NCI-H2171 treated with DMSO at 0.1 percent for 48 hours (cell line): ENCODE measurements at regions not wholly inside any gene's neighbourhood (a gene's known extent, or its start where the extent isn't known, plus 50 kb on each side); places are given as distances from the start of the nearest gene placed in this dataset.

Experiments
- DNase-seq: peaks from one replicate; lab custom pipeline; 2025; lab: John Stamatoyannopoulos, UW

DNA sequence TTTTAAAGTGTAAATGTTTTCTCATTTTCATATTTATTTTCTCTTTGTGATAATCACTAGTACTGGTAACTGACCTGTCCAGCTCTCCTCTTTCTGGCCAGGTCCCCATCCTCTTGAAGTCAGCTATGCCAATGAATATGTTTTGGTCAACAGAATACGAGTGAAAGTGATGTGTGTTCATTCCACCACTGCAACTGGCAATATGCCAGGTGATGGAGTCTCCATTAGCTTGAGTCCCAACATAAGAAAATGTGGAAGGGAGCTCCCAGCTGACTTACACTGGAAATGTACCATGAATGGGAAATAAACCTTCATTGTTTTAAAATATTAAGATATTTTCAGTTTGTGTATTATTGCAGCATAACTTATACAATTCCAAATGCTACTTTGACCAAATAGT, 75.8 kb downstream of the CCDC34 start:
- no peak for DNase-seq

DNA sequence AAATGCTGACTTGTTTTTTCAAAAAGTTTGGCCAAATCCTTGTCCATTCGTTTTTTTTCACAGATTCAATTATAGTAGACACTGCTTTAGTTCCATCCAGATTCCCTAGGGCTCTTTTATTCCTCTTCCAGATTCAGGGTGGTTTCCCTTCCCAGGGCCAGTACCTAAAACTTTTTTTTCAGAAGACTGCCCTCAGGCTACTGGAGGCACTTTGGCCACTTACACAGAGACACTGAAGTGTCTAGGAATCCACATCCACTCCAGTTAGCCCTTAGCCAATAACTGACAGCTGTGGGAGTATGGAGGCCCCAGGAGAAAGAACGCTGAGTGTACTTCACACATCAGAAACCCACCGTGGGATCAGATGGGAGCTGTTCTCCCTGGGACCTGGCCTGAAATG, 77.3 kb downstream of the CCDC34 start:
- DNase-seq = no peak

DNA sequence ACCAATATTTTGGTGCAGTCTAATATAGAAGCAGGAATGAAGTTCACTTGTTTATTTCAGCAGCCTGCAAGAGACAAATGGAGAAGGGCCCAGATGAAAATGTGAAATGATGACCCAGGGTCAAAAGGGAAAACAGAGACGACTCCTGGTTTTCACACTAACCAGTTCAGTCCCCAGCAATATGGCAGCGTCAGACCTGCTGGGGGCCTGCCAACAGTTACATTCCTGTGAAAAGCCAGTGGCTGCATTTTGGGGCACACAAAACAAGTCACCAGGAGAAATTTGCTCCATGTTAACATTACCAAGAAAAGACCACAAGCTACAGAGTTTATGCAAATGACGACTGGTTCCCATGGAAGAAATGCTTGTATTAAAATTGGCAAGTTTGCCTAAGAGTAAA, 80.2 kb downstream of the CCDC34 start:
- no peak for DNase-seq

DNA sequence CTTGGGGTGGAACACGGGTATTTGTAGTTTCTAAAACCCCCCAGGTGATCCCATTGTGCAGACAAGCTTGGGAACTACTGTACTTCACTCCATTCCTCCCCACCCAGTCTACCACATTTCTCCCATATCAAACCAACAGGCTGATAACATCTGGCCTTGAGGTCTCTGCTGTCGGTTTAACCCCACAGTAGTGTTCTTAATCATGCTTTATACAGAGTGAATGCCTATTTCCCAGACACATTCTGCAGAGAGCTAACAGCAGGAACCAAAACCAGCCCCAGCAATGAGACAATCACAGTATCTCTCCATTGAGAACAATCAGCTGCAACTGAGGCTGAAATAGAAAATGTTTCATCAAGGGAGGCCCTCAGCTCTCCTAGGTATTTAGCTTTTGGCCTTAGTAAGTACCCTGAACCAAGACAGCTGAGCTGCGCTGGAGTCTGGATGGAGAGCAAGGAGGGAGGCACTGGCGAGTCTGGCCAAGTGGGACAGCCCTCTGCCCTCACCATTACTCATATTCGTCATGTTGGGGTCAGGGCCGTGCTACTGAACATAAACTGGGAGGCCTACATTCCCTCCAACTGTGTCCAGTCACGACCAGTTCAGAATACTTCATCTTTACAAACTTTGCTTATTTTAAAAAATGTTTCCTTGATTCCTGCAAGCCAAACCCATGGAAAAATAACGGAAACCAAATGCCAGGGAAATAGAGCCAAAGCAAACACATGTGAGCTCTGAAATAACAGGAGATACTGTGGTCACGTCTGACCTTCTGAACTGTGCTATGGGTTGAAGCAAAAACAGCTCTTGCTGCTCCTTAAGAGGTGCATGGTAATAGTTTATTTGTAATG, 81.0 kb downstream of the CCDC34 start:
- no peak for DNase-seq

DNA sequence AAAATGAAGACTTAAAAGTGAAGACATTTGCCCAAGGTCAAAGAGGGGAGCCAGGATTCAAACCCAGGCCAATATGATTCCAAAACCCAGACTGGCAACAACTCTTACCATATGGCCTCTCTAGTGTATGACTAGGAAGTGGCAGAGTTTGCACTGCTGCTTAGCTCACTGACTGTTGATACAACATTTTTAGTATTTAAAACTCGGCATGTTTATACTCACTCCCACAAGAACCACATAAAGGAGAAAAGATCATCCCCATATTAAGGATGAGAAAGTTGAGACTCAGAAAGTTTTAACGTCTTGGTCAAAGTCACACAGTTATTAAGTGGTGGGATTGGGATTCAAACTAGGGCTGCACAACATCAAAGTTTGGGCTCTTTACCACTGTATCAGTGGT, 81.7 kb downstream of the CCDC34 start:
- no peak for DNase-seq

DNA sequence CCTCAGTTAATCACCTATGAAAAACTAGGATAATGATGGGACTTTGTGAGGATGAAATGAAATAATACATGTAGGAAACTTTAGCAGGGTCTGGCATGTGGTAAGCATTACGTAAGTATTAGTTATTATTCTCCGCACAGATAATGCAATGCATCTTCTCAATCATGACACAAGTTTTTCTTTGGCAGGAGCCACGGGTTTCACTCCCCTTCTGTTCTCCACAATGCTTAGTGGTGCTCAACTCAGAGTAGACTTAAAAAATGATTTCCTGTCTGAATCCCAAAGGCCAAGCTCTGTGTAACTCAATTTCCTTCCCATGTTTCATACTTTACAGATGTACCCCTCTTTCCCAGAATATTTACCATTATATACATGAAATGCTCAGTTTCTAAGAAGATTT, 82.9 kb downstream of the CCDC34 start:
- DNase-seq = no peak

DNA sequence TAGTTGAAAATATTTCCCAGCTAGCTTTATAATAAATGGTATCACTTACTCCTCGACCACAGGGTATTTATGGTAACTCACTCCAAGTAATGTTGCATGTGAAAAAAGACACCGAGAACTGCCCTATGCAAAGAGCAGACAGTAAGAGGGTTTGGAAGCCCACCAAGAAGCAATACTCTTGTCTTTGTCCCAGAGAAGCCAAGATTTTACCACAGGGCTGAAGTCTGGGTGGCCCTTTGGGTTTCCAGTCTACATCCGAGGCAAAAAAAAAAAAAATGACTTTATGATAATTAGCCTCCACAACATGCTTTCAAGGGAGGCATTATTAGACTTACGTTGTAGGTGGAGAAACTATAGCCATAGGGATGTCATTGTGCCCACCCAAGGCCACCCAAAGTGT, 83.6 kb downstream of the CCDC34 start:
- DNase-seq = no peak

DNA sequence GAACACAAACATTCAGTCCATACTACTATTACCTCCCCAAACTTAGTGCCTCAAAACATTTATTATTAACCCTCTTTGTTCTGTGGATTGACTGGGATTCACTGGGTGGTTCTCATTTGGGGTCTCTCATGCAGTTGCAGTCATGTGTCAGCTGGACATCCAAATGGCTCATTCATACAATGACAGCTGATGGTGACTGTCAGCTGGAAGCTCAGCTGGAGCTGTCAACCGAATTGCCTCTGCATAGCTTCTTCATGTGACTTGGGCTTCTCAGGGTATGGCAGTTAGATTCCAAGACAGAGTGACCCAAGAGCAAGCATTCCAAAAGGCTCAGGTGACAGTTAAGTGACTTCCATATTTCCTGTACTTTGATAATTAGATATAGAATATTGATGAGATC, 85.2 kb downstream of the CCDC34 start:
- DNase-seq = no peak

DNA sequence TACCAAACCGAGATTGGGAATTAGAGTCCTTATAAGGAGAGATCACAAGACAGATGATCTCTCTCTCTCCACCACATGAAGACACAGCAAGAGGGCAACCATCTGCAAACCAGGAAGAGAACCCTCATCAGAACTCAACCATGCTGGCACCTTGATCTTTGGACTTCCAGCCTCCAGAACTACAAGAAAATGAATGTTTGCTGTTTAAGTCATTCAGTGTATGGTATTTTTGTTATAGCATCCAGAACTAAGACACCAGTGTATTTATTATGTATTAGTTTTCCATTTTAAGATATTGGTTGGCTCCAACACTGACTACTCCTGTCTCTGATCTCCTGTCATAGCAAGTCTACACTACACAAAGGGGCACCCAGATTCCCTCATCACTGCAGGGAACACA, 86.9 kb downstream of the CCDC34 start:
- no peak for DNase-seq

DNA sequence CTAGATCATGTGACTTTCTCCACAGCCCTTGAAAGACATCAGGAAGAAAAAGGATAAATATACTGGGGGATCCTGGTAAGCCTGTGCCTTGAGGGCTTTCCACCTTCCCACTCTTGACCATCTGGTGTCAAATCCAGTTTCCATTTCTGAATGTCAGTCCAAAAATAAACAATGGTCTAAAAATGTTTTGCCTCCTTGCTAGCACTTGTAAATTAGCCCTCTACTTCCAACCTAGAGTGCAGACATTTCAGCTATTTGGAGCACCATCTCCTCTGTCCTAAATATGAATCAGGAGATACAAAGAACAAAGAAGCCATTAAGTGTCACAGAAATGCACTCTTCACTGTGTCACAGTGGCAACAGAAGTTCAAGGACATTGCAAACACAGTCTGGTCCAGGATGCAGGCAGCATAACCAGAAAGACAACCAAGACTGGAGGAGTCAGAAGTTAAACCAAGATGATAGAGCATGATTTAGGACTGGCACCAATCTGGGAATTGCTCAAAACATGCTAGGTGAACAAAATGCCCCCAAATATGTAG, 88.1 kb downstream of the CCDC34 start:
- DNase-seq = no peak

DNA sequence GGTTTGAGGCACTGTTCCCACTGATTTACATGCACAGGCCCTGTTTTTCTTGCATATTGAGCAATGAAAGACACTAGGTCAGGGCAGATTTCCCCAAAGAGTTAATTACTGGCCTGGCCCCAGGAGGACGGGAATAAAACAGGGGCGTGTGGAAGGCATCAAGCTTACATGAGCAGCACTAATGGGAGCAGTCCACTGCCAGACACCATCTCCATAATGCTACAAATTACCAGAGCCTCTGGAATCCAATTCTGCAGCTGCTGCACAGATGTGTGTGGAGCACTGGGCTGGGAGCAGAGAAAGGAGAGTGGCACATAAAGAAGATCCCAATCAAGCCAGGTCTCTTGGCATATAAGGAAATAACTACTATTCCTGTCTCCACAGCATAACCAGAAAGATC, 96.9 kb downstream of the CCDC34 start:
- no peak for DNase-seq

DNA sequence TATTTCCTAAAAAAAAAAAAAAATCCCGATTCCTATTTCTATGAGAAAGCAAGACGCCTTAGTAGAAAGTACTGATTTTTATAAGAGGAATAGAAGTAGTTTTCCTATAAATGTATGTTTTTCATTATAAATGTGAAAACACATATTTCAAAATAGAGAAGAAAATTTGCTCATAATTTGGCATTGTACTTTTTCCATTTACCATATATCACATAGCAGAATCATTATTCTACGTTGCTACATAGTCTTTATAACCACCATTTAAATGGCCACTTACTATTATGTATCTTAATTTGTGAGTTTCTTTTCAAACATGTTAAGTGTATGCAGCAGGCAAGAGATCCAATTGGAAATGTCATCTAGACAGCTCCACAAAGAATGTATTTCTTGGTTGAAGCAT, 99.0 kb downstream of the CCDC34 start:
- no peak for DNase-seq

DNA sequence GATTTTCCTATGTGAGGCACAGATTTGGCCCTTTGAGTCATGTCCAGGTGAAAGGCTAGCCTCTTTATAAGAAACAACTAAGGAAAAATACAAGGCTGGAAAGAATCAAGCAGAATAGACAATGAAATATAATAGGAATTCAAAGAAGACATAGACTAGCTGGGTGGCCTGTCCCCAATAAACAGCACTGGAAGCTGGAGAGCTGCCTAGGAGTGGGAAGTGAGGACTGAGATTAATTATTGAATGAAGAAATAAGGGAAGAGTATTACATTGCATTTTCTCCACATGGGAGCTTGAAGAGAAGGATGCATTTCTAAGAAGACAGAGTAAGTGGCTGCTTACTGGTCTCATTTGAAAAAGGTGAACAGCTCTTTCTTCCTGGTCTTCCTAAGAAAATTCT, 100.0 kb downstream of the CCDC34 start:
- no peak for DNase-seq

DNA sequence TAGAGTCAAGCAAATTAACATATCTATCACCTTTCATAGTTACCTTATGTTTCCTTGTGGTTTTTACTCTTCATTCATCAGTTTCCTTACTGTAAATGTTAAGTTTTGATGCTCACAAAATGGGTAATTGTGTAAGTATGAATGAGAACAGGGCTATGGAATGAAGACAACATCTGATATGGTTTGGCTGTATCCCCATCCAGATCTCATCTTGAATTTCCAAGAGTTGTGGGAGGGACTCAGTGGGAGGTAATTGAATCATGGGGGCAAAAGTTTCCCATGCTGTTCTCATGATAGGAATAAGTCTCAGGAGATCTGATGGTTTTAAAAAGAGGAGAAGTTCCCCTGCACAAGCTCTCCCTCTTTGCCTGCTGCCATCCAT, 107.6 kb downstream of the CCDC34 start:
- no peak for DNase-seq

DNA sequence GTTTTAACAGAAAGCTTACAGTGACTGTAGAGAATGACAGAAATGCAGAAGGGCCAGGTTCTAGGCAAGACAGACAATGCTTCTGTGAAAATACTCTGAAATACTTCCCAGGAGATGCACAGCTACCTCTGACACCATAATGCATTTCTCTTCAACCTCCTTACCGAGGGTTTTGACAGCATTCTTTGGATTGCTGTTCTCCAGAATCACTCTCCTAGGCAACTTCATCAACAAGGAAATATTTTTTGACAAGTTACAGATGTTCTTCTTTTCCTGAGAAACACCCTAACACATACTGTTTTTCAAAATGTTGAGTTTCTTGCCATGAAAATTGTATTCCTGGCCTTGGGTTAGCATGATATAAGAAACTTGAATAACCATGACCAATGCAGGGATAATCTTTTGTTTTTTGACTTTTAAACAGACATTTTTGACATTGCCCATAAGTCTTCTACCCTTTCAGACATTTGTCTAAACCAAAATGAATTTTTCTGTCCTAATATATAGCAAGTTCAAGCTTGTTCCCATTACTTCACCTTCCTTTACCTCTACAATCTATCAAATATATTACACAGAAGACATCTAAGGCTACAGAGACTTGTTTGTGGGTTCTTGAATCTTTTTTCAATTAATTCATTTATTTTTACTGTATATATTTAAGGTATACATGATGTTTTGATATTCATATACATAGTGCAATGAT, 108.1 kb downstream of the CCDC34 start:
- DNase-seq = no peak

DNA sequence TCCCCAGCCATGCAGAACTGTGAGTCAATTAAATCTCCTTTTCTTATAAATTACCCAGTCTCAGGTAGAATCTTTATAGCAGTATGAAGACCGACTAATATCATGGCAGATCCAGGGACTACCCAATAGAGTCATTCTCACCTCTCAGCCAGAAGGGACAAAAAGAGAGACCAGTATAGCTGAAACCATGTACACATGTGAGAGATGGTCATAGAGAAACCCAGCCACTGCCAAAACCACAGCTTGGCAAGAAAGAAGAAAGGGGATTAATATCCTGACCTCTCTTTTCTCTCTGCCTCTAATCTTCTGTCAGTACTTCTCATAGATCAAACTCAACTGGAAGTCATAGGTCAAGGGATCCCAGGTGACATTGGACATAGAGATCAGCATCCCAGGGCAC, 109.8 kb downstream of the CCDC34 start:
- no peak for DNase-seq

DNA sequence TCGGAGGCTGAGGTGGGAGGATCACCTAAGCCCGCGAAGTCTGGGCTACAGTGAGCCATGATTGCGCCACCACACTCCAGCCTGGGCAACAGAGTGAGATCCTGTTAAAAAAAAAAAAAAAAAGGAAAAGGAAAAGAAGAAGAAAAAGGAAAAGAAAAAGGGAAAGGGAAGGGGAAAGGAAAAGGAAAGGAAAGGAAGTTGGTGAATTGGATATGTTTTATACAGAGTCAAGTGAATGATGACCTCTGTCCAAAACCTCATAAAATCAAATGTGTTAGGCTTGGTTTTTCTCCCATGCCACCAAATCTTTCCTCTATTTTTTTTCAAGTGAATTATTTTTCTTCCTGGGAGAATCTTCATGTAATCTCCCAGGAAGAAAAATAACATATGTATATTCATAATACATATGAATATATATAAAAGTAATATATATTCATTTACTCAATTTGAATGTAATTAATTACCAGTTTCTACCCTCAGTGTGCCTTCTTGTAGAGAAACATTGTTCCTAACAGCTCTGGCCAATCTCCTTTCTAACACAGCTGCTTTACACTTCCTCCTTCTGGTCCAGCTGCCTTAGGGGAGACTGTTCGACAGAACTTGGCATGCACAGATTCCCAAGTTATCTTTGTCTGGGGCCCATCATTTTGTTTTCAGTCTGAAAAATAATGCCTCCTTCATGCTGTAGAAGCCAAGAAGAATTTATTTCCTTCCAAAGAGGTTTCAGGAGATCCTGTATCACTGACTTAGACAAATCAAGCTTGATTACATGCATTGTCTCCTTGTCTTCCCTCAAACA, 111.9 kb downstream of the CCDC34 start:
- DNase-seq = no peak

DNA sequence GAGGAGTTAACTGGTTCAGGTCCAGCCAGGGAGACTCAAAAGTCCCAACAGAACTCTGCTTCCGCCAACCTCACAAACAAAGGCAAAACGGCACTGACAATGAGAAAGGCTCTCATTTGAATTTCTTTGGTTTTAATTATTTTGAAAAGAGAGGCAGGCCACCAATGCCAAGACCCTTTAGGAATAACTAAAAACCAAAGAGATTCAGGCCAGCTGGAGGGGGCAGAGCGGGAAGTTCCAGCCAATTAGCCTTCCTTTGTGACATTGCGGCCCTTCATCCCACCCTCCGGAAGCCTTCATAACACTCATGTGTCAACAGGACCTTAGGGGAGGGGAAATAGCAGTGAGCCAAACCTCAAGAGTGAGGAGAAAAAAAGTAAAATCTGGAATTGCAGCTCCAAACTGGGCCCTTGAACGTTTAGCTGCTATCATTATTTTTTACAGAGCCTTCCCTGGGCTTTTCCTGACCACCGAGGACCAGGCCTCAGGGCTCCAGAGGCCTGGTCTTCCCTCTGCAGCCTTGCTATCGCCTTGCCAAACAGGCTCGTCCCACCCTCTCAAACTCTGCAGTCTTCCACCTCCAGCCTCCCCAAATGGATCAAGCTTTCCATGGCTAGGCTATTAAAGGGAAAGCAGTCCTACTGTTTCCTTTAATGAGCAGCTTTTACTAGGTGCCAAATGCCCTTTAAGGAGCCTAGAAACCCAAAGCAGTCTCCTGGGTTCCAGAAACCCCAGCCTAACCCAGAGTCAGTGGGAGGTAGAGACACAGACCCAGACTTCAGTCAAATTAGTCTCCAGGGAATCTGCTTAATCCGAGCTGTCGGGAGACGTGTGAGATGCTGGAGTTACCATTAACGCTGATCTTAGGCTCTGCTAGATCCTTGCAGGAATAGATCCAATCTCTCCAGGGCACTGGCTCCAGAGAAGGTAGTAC, 114.2 kb downstream of the CCDC34 start:
- no peak for DNase-seq

DNA sequence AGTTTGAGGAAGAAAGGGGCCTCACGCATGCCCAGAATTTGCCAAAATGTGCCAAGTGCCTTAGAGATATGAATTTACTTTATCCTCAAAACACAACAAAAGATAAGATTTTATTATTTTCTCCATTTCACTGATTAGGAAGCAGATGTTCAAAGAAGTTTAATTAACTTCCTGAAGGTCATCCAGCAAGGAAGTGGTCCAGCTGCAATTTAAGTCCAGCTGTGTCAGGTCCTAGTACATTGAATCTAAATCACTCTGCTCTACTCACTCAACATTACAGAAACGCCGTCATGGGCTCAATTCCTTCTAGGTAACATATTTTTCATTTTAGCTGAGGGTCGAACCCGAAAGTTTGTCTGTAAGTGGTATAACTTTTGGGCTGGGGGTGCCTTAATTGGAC, 115.4 kb downstream of the CCDC34 start:
- no peak for DNase-seq

DNA sequence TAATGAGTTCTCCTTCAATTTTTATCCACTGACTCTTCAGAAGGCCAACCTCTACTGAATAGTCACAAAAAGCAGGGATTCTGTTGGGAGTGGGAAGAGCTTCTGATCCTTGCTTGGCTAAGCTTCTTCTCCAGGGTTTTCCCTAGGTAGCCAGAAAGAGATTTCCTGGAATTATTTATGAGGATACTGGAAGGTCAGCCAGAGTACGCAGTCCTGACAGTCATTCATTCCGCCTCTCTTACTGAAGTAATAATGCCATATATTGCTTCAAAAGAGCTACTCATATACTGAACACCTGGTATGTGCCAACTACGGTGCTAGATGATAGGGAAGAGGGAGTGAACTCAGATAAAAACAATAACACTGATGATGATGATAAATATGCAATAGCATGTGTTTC, 116.1 kb downstream of the CCDC34 start:
- no peak for DNase-seq

DNA sequence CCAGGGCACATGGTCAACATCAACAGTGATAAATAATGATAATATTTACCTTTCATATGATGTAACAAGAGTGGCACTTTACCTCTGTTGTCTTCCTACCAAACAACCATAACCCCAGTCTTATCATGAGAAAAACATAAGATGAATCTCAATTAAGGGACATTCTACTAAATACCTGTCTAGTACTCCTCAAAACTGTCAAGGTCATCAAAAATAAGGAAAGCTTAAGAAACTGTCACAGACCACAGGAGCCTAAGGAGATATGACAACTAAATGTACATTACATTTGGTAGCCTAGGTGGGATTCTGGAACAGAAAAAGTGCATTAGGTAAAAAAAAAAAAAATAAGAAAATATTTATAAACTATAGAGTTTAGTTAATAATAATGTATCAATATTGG, 118.1 kb downstream of the CCDC34 start:
- no peak for DNase-seq

DNA sequence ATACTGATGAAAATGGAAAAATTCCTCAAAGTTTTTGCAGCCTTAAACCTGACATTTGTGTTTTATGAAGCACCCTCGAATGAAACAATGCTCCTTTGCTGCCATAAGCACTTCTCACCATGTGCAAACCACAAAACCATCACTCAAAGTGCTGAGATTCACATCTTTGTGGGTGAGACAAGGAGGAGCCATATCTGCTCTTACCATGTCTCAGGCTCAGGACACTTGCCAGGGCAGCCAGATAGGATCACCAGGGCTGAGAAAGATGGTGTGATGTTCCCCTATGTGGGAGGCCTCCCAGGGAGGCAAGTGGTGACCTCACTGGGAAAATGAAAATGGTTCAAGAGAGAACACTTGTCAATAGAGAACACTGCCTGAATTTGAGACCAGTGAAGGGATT, 120.4 kb downstream of the CCDC34 start:
- DNase-seq = no peak
